HAP-1 (cell line): ENCODE measurements at regions not wholly inside any gene's neighbourhood (a gene's known extent, or its start where the extent isn't known, plus 50 kb on each side); places are given as distances from the start of the nearest gene placed in this dataset.

Experiments
- DNase-seq, 2 experiments: peaks; one replicate each; pipeline ENCODE4 v3.0.0-alpha.2; 2016 to 2020; ENCODE audit warnings: low spot score in 2 of 2
- H3K27me3 ChIP-seq: fragments of 250-450 bp; sonication (Bioruptor Pico); 2 replicates; pipeline ENCODE4 v1.5.1; 2020; ENCODE audit warnings: low read depth, mild to moderate bottlenecking, moderate library complexity
- H3K36me3 ChIP-seq: fragments of 250-450 bp; sonication (Bioruptor Pico); replicated peaks from 2 replicates; pipeline ENCODE4 v1.5.1; 2020; ENCODE audit warnings: mild to moderate bottlenecking
- H3K4me1 ChIP-seq: fragments of 250-450 bp; sonication (Bioruptor Pico); 2 replicates; pipeline ENCODE4 v1.5.1; 2020; ENCODE audit warnings: mild to moderate bottlenecking
- H3K4me3 ChIP-seq: fragments of 250-450 bp; sonication (Bioruptor Pico); 2 replicates; pipeline ENCODE4 v1.5.1; 2020; ENCODE audit warnings: mild to moderate bottlenecking, moderate library complexity
- H3K9me3 ChIP-seq: fragments of 250-450 bp; sonication (Bioruptor Pico); 2 replicates; pipeline ENCODE4 v1.5.1; 2020; ENCODE audit warnings: mild to moderate bottlenecking, moderate library complexity
- in situ Hi-C: fragments of 300-500 bp; cut with MboI; formaldehyde crosslinking; loops from 3 replicates; pipeline ENCODE4 v1.14.3; 2020; ENCODE audit warnings: low sequenced_read_pairs, inconsistent platforms, mixed read lengths

- no peaks in the 10 kb centered on the region for H3K27me3 ChIP-seq
- DNase-seq, result no peak
- H3K36me3 ChIP-seq, result no peaks in the 10 kb centered on the region
- in situ Hi-C loops, result no loop called here
- no peaks in the 10 kb centered on the region for H3K9me3 ChIP-seq
- no peaks in the 10 kb centered on the region for H3K4me1 ChIP-seq
- no peak overlapping the region for H3K4me3 ChIP-seq
These were observed 1494.0 kb upstream of the CDH8 start for GRCh38 chr16:63530208-63530607.

DNA sequence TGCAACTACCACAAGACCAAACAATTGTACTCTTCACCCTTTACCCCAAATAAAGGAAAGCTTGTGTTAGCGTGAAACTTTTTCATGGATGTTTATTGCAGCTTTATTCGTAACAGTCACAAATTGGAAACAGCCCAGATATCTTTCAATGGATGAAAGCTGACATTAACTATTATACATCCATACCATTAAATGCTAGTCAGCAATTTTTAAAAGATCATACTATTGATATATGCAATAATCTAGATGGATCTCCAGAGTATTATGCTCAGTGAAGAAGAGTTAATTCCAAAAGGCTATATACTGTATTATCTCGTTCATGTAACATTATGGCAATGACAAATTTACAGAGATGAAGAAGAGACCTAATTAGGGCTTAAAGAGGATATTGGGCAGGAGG lies 1491.2 kb upstream of the CDH8 start:
- Histone ChIP-seq H3K9me3 (no peaks in the 10 kb centered on the region), H3K27me3 (no peaks in the 10 kb centered on the region), H3K4me1 (no peaks in the 10 kb centered on the region), H3K36me3 (no peaks in the 10 kb centered on the region), H3K4me3 (no peak overlapping the region)
- DNase-seq, result no peak
- in situ Hi-C loops, result no loop called here

DNA sequence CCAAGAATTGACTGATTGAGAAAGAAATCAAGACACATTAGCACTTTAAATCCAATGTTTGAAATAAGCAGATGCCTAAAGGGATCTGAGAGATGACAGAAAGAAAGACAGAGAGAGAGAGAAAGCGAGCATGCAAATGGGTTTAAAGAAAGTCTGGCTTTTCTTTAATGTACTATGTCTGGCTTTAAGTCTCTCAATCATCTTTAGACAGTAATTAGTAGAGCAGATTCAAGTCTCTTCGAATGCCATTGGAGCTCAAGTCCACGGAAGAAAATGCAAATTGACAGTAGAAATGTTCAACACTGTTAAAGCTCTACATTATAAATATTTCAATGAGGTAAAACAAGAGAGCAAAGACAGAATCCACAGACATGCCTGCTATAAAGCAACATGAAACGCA lies 1480.2 kb upstream of the CDH8 start:
- no peak overlapping the region for H3K4me3 ChIP-seq
- H3K36me3 ChIP-seq, result no peaks in the 10 kb centered on the region
- H3K9me3 ChIP-seq, result no peaks in the 10 kb centered on the region
- H3K4me1 ChIP-seq, result no peaks in the 10 kb centered on the region
- peaks cover 3% of the 10 kb centered on the region for H3K27me3 ChIP-seq
- no peak for DNase-seq
- in situ Hi-C loops, result no loop called here

DNA sequence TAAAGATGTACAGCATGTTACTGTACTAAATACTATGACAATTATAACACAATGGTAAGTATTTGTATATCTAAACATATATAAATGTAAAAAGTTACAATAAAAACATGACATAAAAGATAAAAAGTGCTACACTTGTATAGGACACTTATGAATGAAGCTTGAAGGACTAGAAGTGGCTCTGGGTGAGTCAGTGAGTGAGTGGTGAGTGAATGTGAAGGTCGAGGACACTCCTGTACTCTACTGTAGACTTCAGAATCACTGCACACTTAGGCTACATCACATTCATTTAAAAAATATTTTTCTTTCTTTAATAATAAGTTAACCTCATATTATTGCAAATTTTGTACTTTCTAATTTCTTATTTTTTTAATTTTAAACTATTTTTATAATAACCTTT lies 1476.7 kb upstream of the CDH8 start:
- Histone ChIP-seq H3K36me3 (no peaks in the 10 kb centered on the region), H3K27me3 (peaks cover 3% of the 10 kb centered on the region), H3K4me1 (no peaks in the 10 kb centered on the region), H3K4me3 (no peak overlapping the region), H3K9me3 (no peaks in the 10 kb centered on the region)
- in situ Hi-C loops, result no loop called here
- no peak for DNase-seq

DNA sequence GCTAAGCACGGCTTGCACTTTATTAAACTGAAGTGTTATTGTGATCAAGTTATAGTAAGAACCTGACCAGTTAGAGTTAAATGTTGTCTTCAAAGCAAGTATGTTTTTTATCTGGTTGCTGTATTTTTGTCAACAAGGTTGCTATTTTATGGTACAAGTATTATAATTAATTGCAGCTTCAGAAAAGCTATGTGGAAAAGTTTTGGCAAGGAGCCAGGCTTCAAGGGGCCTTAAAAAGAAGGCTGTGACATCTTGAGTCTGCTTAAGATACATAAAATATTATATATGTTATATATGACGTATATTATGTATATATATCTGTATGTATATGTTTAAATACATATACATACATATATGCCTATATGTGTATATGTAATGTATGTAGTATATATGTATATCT lies 1461.2 kb upstream of the CDH8 start:
- Histone ChIP-seq H3K27me3 (no peaks in the 10 kb centered on the region), H3K4me1 (no peaks in the 10 kb centered on the region), H3K9me3 (no peaks in the 10 kb centered on the region), H3K36me3 (no peaks in the 10 kb centered on the region), H3K4me3 (no peak overlapping the region)
- in situ Hi-C loops, result no loop called here
- no peak for DNase-seq

DNA sequence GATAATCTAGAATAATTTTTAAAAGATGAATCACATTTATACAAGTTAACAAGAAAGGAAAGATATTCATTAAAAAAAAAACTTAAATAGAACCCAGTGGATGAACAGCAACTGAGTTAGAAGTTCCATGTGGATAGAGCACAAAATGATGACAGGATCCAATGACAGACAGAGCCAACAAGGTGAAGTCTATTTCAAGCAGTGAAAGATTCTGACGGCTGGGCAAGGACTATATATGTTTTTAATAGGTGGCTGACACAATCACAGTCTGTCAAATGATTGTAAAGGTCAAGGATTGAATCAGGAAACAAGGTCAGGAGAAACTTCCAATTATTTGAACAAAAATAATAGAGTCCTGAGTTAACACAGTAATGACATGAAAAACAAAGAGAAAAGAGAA lies 1460.0 kb upstream of the CDH8 start:
- in situ Hi-C loops, result no loop called here

GRCh38 chr16:63488955-63489354 lies 1452.7 kb upstream of the CDH8 start:
- in situ Hi-C loops, result no loop called here
- Histone ChIP-seq H3K4me3 (no peak overlapping the region), H3K27me3 (no peaks in the 10 kb centered on the region), H3K36me3 (no peaks in the 10 kb centered on the region), H3K4me1 (no peaks in the 10 kb centered on the region), H3K9me3 (no peaks in the 10 kb centered on the region)
- no peak for DNase-seq

More for the DNA sequence above, 1460.0 kb upstream of the CDH8 start:
- no peak overlapping the region for H3K4me3 ChIP-seq
- no peaks in the 10 kb centered on the region for H3K9me3 ChIP-seq
- no peaks in the 10 kb centered on the region for H3K36me3 ChIP-seq
- H3K27me3 ChIP-seq, result no peaks in the 10 kb centered on the region
- DNase-seq, result no peak
- no peaks in the 10 kb centered on the region for H3K4me1 ChIP-seq

- no peak overlapping the region for H3K4me3 ChIP-seq
- H3K36me3 ChIP-seq, result no peaks in the 10 kb centered on the region
- no peaks in the 10 kb centered on the region for H3K27me3 ChIP-seq
- H3K9me3 ChIP-seq, result no peaks in the 10 kb centered on the region
- DNase-seq, result no peak
- no peaks in the 10 kb centered on the region for H3K4me1 ChIP-seq
- in situ Hi-C loops, result no loop called here
These were observed 1444.8 kb upstream of the CDH8 start for GRCh38 chr16:63481060-63481459.

- in situ Hi-C loops, result loop anchor here (25.0 kb wide), 1 partner anchor 1639 kb away; the partner anchor contains the start of gene CDH11
- no peak for DNase-seq
- H3K9me3 ChIP-seq, result no peaks in the 10 kb centered on the region
These were observed 1437.5 kb upstream of the CDH8 start for GRCh38 chr16:63473725-63474124.

GRCh38 chr16:63467513-63467912 lies 1431.3 kb upstream of the CDH8 start:
- DNase-seq, result no peak
- H3K4me3 ChIP-seq, result no peak overlapping the region
- H3K36me3 ChIP-seq, result no peaks in the 10 kb centered on the region
- in situ Hi-C loops, result loop anchor here (25.0 kb wide), 1 partner anchor 1645 kb away; the partner anchor contains the start of gene CDH11
- H3K9me3 ChIP-seq, result no peaks in the 10 kb centered on the region
- no peaks in the 10 kb centered on the region for H3K4me1 ChIP-seq
- no peaks in the 10 kb centered on the region for H3K27me3 ChIP-seq

More at GRCh38 chr16:63473725-63474124, 1437.5 kb upstream of the CDH8 start:
- Histone ChIP-seq H3K4me1 (no peaks in the 10 kb centered on the region), H3K36me3 (no peaks in the 10 kb centered on the region), H3K4me3 (no peak overlapping the region), H3K27me3 (no peaks in the 10 kb centered on the region)

DNA sequence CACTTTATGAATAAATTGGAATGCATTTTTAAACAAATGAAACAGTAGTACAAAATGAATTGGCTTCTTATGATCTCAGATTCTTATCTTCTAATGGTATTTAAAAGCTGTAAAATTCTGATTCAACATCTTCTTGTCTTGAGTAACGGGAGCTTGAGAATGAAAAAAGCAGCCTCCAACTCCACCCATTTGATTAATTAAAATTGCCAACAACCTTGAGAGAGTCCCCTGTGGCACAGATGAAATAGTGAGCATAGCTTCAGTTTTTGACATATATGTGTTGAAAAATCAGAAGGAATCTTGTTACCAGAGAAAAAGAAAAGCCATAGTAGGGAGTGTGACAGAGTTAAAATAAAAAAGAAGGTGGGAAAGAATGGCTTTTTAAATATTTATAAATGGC lies 1426.1 kb upstream of the CDH8 start:
- Histone ChIP-seq H3K27me3 (no peaks in the 10 kb centered on the region), H3K36me3 (no peaks in the 10 kb centered on the region), H3K9me3 (no peaks in the 10 kb centered on the region), H3K4me3 (no peak overlapping the region), H3K4me1 (no peaks in the 10 kb centered on the region)
- DNase-seq, result no peak
- in situ Hi-C loops, result loop anchor here (25.0 kb wide), 1 partner anchor 1650 kb away; the partner anchor contains the start of gene CDH11

DNA sequence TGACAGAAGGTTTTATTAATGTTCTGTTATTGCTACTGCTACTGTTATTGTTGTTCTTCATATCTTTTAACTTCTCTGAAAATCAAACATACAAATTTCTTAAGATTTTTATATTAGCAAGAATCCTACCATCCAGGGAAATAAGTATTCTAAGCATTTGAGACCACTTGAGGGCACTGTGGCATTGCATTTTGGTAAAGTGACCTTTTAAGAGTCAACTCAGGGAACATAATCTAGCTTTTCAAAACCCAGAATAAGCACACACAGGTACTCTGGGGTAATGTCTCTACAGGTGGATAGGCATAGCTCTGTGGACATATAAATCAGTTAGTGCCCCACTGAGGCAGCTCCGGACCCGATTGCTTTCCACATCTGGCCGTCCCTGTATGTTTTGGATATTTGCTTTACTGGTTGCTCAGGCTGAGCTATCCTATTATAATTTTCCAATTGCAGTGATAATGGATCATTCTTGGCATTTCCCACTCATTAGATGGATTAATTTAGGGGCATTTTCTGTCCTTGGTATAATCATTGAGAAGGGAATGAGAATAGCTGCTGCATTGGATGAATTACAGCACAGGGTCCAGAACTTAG lies 1425.1 kb upstream of the CDH8 start:
- H3K9me3 ChIP-seq, result no peaks in the 10 kb centered on the region
- no peaks in the 10 kb centered on the region for H3K4me1 ChIP-seq
- no peak overlapping the region for H3K4me3 ChIP-seq
- no peaks in the 10 kb centered on the region for H3K27me3 ChIP-seq
- peak; percentile 20 to 42 for DNase-seq
- no peaks in the 10 kb centered on the region for H3K36me3 ChIP-seq
- in situ Hi-C loops, result loop anchor here (25.0 kb wide), 1 partner anchor 1651 kb away; the partner anchor contains the start of gene CDH11

- Histone ChIP-seq H3K4me1 (no peaks in the 10 kb centered on the region), H3K36me3 (no peaks in the 10 kb centered on the region), H3K27me3 (no peaks in the 10 kb centered on the region), H3K4me3 (no peak overlapping the region), H3K9me3 (no peaks in the 10 kb centered on the region)
- DNase-seq, result no peak
- in situ Hi-C loops, result loop anchor here (25.0 kb wide), 1 partner anchor 1653 kb away; the partner anchor contains the start of gene CDH11
These were observed 1422.6 kb upstream of the CDH8 start for GRCh38 chr16:63458846-63459245.

- no peaks in the 10 kb centered on the region for H3K27me3 ChIP-seq
- H3K36me3 ChIP-seq, result no peaks in the 10 kb centered on the region
- no peak for DNase-seq
- no peak overlapping the region for H3K4me3 ChIP-seq
- in situ Hi-C loops, result loop anchor here (25.0 kb wide), 1 partner anchor 1654 kb away; the partner anchor contains the start of gene CDH11
- H3K4me1 ChIP-seq, result no peaks in the 10 kb centered on the region
- no peaks in the 10 kb centered on the region for H3K9me3 ChIP-seq
These were observed 1421.6 kb upstream of the CDH8 start for GRCh38 chr16:63457869-63458268.

- no peak for DNase-seq
- in situ Hi-C loops, result loop anchor here (25.0 kb wide), 1 partner anchor 1659 kb away; the partner anchor contains the start of gene CDH11
- Histone ChIP-seq H3K9me3 (no peaks in the 10 kb centered on the region), H3K27me3 (no peaks in the 10 kb centered on the region), H3K4me3 (no peak overlapping the region), H3K4me1 (no peaks in the 10 kb centered on the region), H3K36me3 (no peaks in the 10 kb centered on the region)
These were observed 1417.0 kb upstream of the CDH8 start for GRCh38 chr16:63453261-63453660.
